ENCODE measurements at regions not wholly inside any gene's neighbourhood (a gene's known extent, or its start where the extent isn't known, plus 50 kb on each side); places are given as distances from the start of the nearest gene placed in this dataset.

DNA sequence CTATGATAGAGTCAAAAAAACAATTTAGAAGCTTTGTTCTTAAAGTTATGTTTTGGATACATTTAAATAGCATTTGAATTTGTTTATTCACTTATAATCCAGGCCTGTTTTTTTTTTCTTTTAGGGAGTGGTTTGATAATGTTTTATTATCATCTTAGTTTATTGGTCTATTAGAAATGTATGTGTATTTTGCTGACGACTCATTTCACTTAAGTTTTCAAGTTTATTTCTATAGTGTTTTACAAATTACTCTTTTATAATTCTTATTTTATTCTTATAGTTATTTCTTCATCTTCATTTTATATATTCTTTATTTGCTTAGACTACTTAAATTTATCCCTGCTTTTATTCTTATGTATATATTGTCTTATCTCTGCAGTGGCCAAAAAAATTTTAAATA is 804.5 kb downstream of the NR4A2 start:
- no peak for TF ChIP-seq CEBPB (IDR thresholded peaks at IDR 0.05; ENCODE audit: low read depth, low read length)
- TF ChIP-seq, protein P1, sequence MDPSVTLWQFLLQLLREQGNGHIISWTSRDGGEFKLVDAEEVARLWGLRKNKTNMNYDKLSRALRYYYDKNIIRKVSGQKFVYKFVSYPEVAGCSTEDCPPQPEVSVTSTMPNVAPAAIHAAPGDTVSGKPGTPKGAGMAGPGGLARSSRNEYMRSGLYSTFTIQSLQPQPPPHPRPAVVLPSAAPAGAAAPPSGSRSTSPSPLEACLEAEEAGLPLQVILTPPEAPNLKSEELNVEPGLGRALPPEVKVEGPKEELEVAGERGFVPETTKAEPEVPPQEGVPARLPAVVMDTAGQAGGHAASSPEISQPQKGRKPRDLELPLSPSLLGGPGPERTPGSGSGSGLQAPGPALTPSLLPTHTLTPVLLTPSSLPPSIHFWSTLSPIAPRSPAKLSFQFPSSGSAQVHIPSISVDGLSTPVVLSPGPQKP (IDR thresholded peaks at IDR 0.05; ENCODE audit: borderline replicate concordance, low read depth, low read length) = no peak
- TF ChIP-seq, protein P2, sequence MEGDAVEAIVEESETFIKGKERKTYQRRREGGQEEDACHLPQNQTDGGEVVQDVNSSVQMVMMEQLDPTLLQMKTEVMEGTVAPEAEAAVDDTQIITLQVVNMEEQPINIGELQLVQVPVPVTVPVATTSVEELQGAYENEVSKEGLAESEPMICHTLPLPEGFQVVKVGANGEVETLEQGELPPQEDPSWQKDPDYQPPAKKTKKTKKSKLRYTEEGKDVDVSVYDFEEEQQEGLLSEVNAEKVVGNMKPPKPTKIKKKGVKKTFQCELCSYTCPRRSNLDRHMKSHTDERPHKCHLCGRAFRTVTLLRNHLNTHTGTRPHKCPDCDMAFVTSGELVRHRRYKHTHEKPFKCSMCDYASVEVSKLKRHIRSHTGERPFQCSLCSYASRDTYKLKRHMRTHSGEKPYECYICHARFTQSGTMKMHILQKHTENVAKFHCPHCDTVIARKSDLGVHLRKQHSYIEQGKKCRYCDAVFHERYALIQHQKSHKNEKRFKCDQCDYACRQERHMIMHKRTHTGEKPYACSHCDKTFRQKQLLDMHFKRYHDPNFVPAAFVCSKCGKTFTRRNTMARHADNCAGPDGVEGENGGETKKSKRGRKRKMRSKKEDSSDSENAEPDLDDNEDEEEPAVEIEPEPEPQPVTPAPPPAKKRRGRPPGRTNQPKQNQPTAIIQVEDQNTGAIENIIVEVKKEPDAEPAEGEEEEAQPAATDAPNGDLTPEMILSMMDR (conservative IDR thresholded peaks at IDR 0.05; ENCODE audit: low read depth, low read length) = no peak
- TF ChIP-seq, protein P3, sequence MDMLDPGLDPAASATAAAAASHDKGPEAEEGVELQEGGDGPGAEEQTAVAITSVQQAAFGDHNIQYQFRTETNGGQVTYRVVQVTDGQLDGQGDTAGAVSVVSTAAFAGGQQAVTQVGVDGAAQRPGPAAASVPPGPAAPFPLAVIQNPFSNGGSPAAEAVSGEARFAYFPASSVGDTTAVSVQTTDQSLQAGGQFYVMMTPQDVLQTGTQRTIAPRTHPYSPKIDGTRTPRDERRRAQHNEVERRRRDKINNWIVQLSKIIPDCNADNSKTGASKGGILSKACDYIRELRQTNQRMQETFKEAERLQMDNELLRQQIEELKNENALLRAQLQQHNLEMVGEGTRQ (IDR thresholded peaks at IDR 0.05; ENCODE audit: low read depth, low read length) = no peak
- TF ChIP-seq POLR2A (IDR thresholded peaks at IDR 0.05; ENCODE audit: low read depth, low read length) = no peak
- TF ChIP-seq SMC3 (IDR thresholded peaks at IDR 0.05; ENCODE audit: low read depth, low read length) = no peak

All from IMR-90 (cell line).